GM12892 (cell line): ENCODE measurements at regions not wholly inside any gene's neighbourhood (a gene's known extent, or its start where the extent isn't known, plus 50 kb on each side); places are given as distances from the start of the nearest gene placed in this dataset.
"Not testable (repeated sequence)": the region's sequence is repeated elsewhere in the genome, so short reads cannot be mapped to it uniquely, and the experiment has no call there.

Experiments used
- DNase-seq: peaks from one replicate; pipeline ENCODE4 v3.0.0; 2011; ENCODE audit not compliant: insufficient read length
- FAIRE-seq: peaks from 2 replicates; lab custom pipeline; 2011; peaks lifted over from hg19 to GRCh38; lab: Jason Lieb, UNC
- POLR2A ChIP-seq: IDR thresholded peaks from 2 replicates; pipeline ENCODE4 v1.6.1; 2011; ENCODE audit warnings: low read depth, low read length, control low read depth
- POLR2AphosphoS5 ChIP-seq: IDR thresholded peaks from 2 replicates; pipeline ENCODE4 v1.6.1; 2011; ENCODE audit warnings: low read depth, low read length, control low read depth
- TAF1 ChIP-seq: IDR thresholded peaks from 2 replicates; pipeline ENCODE4 v1.6.1; 2011; ENCODE audit warnings: low read depth, mild to moderate bottlenecking, control low read depth, low read length, borderline replicate concordance

DNA sequence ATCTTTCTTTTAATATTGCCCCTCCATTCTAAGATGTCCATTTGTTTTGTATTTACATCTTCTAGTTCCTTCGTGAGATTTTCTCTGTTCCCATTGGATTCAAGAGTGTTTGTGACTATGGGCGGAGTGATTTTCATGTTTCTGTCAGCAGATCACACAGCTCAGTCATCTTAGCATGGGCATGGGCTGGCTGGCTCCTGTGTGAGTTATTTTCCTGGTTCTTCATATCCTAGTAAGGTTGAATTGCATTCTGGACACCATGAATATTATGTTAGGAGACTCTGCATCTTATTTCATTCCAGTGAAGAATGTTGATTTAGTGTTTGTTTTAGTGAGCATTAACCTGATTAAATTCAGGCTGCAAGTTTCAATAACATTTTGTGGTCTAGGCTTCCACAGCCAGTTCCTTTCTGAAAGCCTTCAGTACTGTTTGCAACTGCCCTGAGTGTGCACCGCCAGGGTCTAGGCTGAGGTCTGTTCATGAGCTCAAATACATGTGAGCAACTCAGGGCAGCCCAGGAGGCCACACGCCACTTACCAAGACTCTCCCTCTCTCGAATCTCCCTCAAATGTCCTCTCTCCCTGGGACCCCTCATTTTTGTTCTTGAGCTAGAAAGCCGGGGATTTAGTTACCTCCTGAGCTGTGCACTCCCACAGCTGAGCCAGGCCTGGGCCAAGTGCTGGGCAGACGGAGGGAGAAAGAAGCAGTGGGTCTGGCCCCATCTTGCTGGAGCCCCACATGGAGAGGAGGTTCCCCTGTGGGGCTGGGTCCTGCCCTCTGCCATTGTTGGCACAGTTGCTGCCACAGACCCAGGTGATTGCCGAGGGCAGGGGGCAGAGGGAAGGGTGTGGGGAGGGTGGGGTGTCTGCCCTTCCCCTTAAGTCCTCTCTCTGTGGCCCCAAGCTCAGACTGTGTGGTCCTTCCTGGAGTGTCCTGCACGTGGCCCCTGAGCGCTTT is 145.9 kb downstream of the RTP5 start:
- FAIRE-seq: no peak
- DNase-seq: no peak

DNA sequence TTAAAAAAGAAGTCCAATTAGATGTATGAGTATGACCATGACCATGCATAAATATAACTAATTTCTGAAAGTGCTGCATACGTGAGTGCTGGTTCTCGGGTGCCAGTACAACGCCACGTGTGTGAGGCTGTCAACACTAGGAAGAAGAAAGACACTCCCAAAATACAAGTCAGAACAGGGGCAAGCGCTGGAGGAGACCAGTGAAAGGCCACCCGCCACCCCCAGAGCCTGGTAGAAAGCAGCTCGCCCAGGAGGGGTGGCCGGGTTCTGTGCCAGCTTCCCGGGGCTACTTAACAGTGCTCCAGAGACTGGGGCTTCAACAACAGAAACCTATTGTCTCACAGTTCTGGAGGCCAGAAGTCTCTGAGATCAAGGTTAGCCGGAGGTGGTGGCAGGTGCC is 147.6 kb downstream of the RTP5 start:
- FAIRE-seq: no peak
- no peak for DNase-seq
- TF ChIP-seq TAF1: no peak
- no peak for TF ChIP-seq POLR2AphosphoS5
- no peak for TF ChIP-seq POLR2A

More for the DNA sequence above, 145.9 kb downstream of the RTP5 start:
- no peak for TF ChIP-seq POLR2AphosphoS5
- TF ChIP-seq POLR2A: no peak
- no peak for TF ChIP-seq TAF1

DNA sequence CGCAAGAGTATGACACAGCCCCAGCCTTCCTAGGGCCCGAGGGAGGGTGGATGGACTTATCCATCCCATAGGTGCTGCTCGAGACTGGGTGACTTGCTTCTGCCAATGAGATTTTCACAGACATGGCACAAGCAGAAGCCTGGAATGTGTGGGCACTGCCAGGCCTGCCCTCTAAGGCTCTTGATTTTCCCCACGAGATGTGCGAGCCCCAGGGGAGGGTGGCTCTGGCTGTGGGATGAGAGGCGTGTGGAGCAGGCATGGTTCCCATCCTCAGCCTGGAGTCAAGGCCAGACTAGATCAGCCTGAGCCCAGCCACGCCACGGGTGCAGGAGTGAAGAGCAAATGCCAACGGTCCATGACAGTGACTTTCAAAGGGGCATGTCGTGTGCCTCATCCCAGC is 148.9 kb downstream of the RTP5 start:
- not testable (repeated sequence) for DNase-seq, FAIRE-seq

DNA sequence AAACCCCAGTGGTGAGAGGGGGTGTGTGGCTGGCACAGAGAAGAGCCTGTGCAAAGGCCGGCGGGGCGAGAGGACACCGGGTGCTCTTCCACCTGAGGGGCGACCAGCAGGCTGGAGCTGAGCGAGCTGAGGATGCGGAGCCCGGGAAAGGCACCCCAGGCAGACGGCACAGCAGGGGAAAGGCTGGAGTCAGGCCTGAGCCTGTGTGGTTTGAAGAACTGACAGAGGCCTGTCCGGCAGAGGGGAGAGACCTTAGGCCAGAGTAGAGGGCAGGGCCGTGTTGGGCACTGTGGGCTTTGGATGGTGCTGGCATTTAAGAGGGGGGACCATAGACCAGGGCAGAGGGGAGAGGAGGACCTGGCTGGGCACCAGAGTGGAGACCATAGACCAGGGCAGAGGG is 149.8 kb downstream of the RTP5 start:
- TF ChIP-seq TAF1 (no peak), POLR2AphosphoS5 (no peak), POLR2A (no peak)
- FAIRE-seq (no peak), DNase-seq (no peak)

- FAIRE-seq: no peak
- no peak for DNase-seq
These were observed 150.9 kb downstream of the RTP5 start for GRCh38 chr2:242020196-242021004.

DNA sequence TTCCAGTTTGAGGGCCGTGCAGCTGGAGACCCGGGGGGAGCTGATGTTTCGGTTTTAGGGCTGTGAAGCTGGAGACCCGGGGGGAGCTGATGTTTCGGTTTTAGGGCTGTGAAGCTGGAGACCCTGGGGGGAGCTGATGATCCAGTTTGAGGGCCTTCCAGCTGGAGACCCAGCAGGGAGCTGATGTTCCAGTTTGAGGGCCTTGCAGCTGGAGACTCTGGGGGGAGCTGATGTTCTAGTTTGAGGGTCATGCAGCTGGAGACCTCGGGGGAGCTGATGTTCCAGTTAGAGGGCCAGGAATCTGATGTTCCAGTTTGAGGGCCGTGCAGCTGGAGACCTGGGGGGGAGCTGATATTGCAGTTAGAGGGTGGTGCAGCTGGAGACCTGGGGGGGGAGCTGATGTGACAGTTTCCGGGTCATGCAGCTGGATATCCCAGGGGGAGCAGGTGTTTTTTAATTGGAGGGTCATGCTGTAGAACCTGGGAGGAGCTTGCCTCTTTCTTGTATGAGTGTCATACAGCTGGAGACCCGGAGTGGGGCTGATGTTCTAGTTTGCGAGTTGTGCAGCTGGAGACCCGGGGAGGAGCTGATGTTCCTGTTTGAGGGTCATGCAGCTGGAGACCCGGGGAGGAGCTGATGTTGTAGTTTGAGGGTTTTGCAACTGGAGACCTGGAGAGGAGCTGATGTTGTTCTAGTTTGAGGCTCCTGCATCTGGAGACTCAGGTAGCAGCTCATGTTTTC is 153.2 kb downstream of the RTP5 start:
- TF ChIP-seq POLR2AphosphoS5: no peak
- no peak for TF ChIP-seq TAF1
- no peak for TF ChIP-seq POLR2A
- DNase-seq: no peak
- no peak for FAIRE-seq

More at GRCh38 chr2:242020196-242021004, 150.9 kb downstream of the RTP5 start:
- TF ChIP-seq POLR2AphosphoS5 (no peak), POLR2A (no peak), TAF1 (no peak)

GRCh38 chr2:242024751-242025355 is 155.3 kb downstream of the RTP5 start:
- FAIRE-seq (no peak), DNase-seq (no peak)
- TF ChIP-seq TAF1 (no peak), POLR2A (no peak), POLR2AphosphoS5 (no peak)

GRCh38 chr2:242027676-242028450 is 158.3 kb downstream of the RTP5 start:
- FAIRE-seq: no peak

DNA sequence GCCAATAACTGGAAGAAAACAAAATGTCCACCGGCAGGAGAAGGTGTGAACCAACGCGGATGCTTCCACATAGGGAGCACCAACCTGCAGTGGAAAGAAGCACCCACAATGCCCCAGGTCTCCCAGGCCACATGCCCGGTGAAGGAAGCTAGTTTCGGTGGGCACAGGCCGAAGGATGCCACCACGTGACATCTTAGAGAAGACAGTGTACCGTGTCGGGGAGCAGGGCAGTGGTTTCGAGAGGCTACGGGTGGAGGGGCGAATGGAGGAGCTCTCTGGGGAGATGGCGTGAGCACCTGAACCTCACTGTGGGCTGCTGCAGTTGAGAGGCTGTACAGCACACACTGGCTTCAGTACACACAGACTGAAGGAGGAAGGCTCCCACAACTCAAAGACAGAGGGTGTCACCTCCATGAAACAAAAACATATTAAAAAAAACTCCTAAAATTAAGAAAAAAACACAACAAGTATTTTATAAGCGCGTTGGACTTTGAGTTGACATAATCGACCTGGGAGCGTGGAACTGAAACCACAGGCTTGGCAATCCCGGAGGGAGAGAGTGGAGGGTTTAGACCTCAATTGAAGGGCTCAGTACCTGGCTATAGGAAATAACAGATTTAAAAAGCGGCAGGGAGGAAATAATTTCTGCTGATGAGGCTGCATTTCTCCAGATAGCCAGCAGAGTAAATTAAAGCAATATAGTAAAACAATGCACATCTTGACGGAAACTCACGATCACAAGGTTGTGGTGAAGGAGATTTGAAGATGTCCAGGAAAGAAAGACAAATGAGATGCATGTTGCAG is 160.1 kb downstream of the RTP5 start:
- no peak for FAIRE-seq
- no peak for DNase-seq
- no peak for TF ChIP-seq TAF1
- no peak for TF ChIP-seq POLR2AphosphoS5
- TF ChIP-seq POLR2A: no peak

More at GRCh38 chr2:242027676-242028450, 158.3 kb downstream of the RTP5 start:
- no peak for DNase-seq
- TF ChIP-seq POLR2AphosphoS5 (no peak), POLR2A (no peak), TAF1 (no peak)

GRCh38 chr2:242030226-242030575 is 160.7 kb downstream of the RTP5 start:
- FAIRE-seq (no peak), DNase-seq (no peak)
- TF ChIP-seq POLR2AphosphoS5: no peak
